Uterus (tissue), 2 donors: ENCODE measurements at regions not wholly inside any gene's neighbourhood (a gene's known extent, or its start where the extent isn't known, plus 50 kb on each side); places are given as distances from the start of the nearest gene placed in this dataset.

Experiments
- CTCF ChIP-seq, 4 experiments: fragments of 200-600 bp in 2 of 4; fragments of 450-650 bp in 2 of 4; sonication (generic) in 2 of 4; IDR thresholded peaks; one replicate each; pipeline ENCODE4 v1.5.1; 2016 to 2019; ENCODE audit warnings: antibody characterized with exemption in 4 of 4, mild to moderate bottlenecking in 2 of 4, moderate library complexity in 1 of 4
- POLR2A ChIP-seq, 2 donors: fragments of 450-650 bp; IDR thresholded peaks; one replicate each; pipeline ENCODE4 v1.6.1; 2016; ENCODE audit warnings: antibody characterized with exemption in 2 of 2, mild to moderate bottlenecking in 1 of 2, moderate library complexity in 1 of 2

GRCh38 chr10:36574207-36574606, 551.2 kb upstream of the ANKRD30A start:
- TF ChIP-seq CTCF (IDR thresholded peaks at IDR 0.05) (no peak), POLR2A (IDR thresholded peaks at IDR 0.05) (no peak)
